ENCODE measurements at regions not wholly inside any gene's neighbourhood (a gene's known extent, or its start where the extent isn't known, plus 50 kb on each side); places are given as distances from the start of the nearest gene placed in this dataset.
A peak's percentile ranks its signal among the peaks of the same experiment; 100 is the strongest.

DNA sequence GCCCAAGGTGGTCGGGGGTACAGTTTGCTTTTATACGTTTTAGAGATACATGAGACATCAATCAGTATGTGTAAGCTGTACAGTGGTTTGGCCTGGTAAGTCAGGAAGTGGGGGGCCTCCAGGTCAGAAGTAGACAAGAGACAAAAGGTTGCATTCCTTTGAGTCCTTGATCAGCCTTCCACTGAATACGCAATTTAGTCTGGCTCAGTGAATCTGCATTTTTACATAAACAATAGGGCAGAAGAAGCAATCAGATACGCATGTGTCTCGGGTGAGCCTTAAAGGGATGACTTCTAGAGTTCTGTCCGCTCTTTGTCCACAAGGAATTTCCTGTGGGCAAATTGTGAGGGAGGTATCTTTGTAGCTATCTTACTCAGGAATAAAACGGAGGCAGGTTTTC lies 87.2 kb downstream of the SOWAHC start:
- Histone ChIP-seq H3K9ac (no peak overlapping the region), H3K79me2 (ENCODE audit: insufficient read depth) (no peaks in the 10 kb centered on the region), H3K36me3 (ENCODE audit: low read depth) (no peaks in the 10 kb centered on the region), H3K9me2 (ENCODE audit: insufficient read depth) (no peaks in the 10 kb centered on the region), H3K27ac (peak overlapping the region; percentile 96), H3K9me3 (ENCODE audit: low read depth) (no peaks in the 10 kb centered on the region), H3K27me3 (replicated peaks; ENCODE audit: insufficient read depth) (no peaks in the 10 kb centered on the region), H4K20me1 (ENCODE audit: insufficient read depth) (no peaks in the 10 kb centered on the region), H2AFZ (no peak overlapping the region), H3K4me3 (no peak overlapping the region), H3K4me1 (ENCODE audit: insufficient read depth) (peaks cover 29% of the 10 kb centered on the region), H3F3A (ENCODE audit: insufficient read depth) (peaks cover 17% of the 10 kb centered on the region), H3K4me2 (ENCODE audit: unreplicated experiment) (peak overlapping the region; percentile 72)
- TF ChIP-seq EZH2phosphoT487 (IDR thresholded peaks at IDR 0.05; ENCODE audit: insufficient read depth, low read depth) (no peak), EZH2 (IDR thresholded peaks at IDR 0.05; ENCODE audit: insufficient read depth, poor library complexity, severe bottlenecking) (no peak)
- in situ Hi-C loops (cut with MboI): no loop called here
- 92% methylated on average over 7 of the region's 7 CpGs for WGBS, 2 experiments (ENCODE audit: low coverage in 1 of 2, low lambda C conversion rate in 2 of 2, missing lambda C conversion rate in 2 of 2)
- no peak for DNase-seq

DNA sequence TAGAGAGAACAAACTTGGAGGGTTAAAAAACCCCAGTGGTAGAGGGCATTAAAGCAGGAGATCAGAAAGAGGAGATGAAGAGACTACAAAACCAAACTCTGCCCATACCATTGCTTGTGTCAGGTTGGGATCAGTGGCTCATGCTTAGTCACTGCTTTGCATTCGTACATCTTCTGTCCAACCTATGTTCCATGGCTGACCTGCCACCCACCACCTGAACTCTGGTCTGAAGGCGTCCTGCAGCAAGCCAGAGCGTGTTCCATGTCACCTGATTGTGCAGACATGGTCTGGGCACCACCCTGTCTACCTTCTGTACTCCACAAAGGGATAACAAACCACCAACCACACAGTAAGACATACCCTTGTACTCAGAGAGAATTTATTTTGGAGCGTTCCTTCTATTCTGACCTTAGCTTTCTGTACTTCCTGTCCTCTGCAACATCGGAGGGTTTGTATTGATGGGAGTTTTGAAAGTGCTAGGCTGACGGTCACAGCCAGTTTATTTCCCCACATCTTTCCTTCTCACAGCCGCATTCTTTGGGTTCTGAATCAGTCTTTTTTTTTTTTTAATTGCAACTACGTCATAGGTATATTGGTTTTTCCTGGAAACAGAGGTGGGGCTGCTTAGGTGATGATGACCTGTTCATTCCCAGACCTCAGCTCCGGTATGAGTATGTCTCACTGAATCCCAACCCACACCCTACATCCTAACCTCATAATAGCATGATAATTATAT lies 88.3 kb downstream of the SOWAHC start:
- TF ChIP-seq EZH2 (IDR thresholded peaks at IDR 0.05; ENCODE audit: insufficient read depth, poor library complexity, severe bottlenecking) (no peak), EZH2phosphoT487 (IDR thresholded peaks at IDR 0.05; ENCODE audit: insufficient read depth, low read depth) (0 out of 2 replicates have a peak, but pooled peaks have one; percentile 44)
- peaks cover 29% of the 10 kb centered on the region for H3K4me1 ChIP-seq (ENCODE audit: insufficient read depth)
- no peaks in the 10 kb centered on the region for H3K9me3 ChIP-seq (ENCODE audit: low read depth)
- H3K9ac ChIP-seq: peak overlapping the region; percentile 82
- no peaks in the 10 kb centered on the region for H3K79me2 ChIP-seq (ENCODE audit: insufficient read depth)
- no peaks in the 10 kb centered on the region for H4K20me1 ChIP-seq (ENCODE audit: insufficient read depth)
- peak overlapping the region; percentile 72 for H3K4me2 ChIP-seq (ENCODE audit: unreplicated experiment)
- peak overlapping the region; percentile 54 for H3K4me3 ChIP-seq
- peak; percentile 93 for DNase-seq
- H3K27ac ChIP-seq: peak overlapping the region; percentile 96
- peak overlapping the region; percentile 30 for H2AFZ ChIP-seq
- no peaks in the 10 kb centered on the region for H3K27me3 ChIP-seq (replicated peaks; ENCODE audit: insufficient read depth)
- peaks cover 17% of the 10 kb centered on the region for H3F3A ChIP-seq (ENCODE audit: insufficient read depth)
- no peaks in the 10 kb centered on the region for H3K9me2 ChIP-seq (ENCODE audit: insufficient read depth)
- in situ Hi-C loops (cut with MboI): no loop called here
- WGBS, 2 experiments (ENCODE audit: low coverage in 1 of 2, low lambda C conversion rate in 2 of 2, missing lambda C conversion rate in 2 of 2): 17 to 18% methylated on average over 9 of the region's 9 CpGs
- no peaks in the 10 kb centered on the region for H3K36me3 ChIP-seq (ENCODE audit: low read depth)

DNA sequence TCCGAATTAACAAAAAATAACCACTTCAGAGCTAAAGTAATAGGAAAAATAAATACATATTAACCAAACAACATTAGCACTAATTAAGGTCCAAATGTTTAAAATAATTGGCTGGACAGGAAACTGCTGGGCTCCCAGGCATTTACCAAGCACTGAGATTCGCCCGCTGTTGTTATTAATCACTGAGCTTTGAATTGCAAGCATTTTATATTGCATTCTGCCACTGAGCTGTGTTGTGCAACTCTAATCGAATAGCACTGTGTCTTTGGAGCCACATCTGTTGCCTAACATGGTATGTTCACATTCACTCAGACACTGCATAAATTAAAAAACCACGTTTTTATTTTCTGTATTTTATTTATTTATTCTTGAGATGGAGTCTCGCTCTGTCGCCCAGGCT lies 88.9 kb downstream of the SOWAHC start:
- peak overlapping the region; percentile 72 for H3K4me2 ChIP-seq (ENCODE audit: unreplicated experiment)
- no peaks in the 10 kb centered on the region for H4K20me1 ChIP-seq (ENCODE audit: insufficient read depth)
- DNase-seq: peak; percentile 93
- peaks cover 17% of the 10 kb centered on the region for H3F3A ChIP-seq (ENCODE audit: insufficient read depth)
- TF ChIP-seq EZH2phosphoT487 (IDR thresholded peaks at IDR 0.05; ENCODE audit: insufficient read depth, low read depth): no peak
- in situ Hi-C loops (cut with MboI): no loop called here
- peaks cover 29% of the 10 kb centered on the region for H3K4me1 ChIP-seq (ENCODE audit: insufficient read depth)
- H3K27me3 ChIP-seq (replicated peaks; ENCODE audit: insufficient read depth): no peaks in the 10 kb centered on the region
- no peaks in the 10 kb centered on the region for H3K79me2 ChIP-seq (ENCODE audit: insufficient read depth)
- 23% methylated on average over 7 of the region's 7 CpGs for WGBS, 2 experiments (ENCODE audit: low coverage in 1 of 2, low lambda C conversion rate in 2 of 2, missing lambda C conversion rate in 2 of 2)
- H3K9ac ChIP-seq: peak overlapping the region; percentile 82
- peak overlapping the region; percentile 96 for H3K27ac ChIP-seq
- H3K4me3 ChIP-seq: peak overlapping the region; percentile 54
- no peaks in the 10 kb centered on the region for H3K9me2 ChIP-seq (ENCODE audit: insufficient read depth)
- H2AFZ ChIP-seq: no peak overlapping the region
- H3K36me3 ChIP-seq (ENCODE audit: low read depth): no peaks in the 10 kb centered on the region
- H3K9me3 ChIP-seq (ENCODE audit: low read depth): no peaks in the 10 kb centered on the region

DNA sequence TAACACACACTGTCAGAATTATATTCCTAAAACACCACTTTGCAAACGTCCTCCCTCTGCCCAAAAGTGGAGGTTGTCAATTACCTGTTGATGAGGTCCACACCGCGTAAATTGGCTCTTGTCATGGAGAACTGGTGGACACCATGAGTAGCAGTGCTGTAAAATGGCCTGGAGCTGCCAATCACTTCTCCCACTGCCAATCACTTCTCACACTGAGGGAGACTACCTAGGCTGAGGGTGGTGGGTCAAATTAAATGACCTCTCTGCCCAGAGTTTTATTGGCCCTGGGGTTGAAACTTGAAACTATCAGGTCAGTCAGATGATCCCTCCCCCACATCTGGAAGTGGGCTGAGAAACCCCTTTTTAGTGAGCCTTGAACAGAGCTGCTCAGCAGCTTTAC lies 89.6 kb downstream of the SOWAHC start:
- 84 to 86% methylated on average over 3 of the region's 3 CpGs for WGBS, 2 experiments (ENCODE audit: low coverage in 1 of 2, low lambda C conversion rate in 2 of 2, missing lambda C conversion rate in 2 of 2)
- DNase-seq: no peak
- Histone ChIP-seq H3K9me3 (ENCODE audit: low read depth) (no peaks in the 10 kb centered on the region), H3K27me3 (replicated peaks; ENCODE audit: insufficient read depth) (no peaks in the 10 kb centered on the region), H3K27ac (peak overlapping the region; percentile 96), H3K36me3 (ENCODE audit: low read depth) (no peaks in the 10 kb centered on the region), H3K9ac (peak overlapping the region; percentile 82), H3K4me1 (ENCODE audit: insufficient read depth) (peaks cover 29% of the 10 kb centered on the region), H3K9me2 (ENCODE audit: insufficient read depth) (no peaks in the 10 kb centered on the region), H2AFZ (no peak overlapping the region), H3K79me2 (ENCODE audit: insufficient read depth) (no peaks in the 10 kb centered on the region), H4K20me1 (ENCODE audit: insufficient read depth) (no peaks in the 10 kb centered on the region), H3F3A (ENCODE audit: insufficient read depth) (peaks cover 17% of the 10 kb centered on the region), H3K4me3 (no peak overlapping the region), H3K4me2 (ENCODE audit: unreplicated experiment) (no peak overlapping the region)
- TF ChIP-seq EZH2phosphoT487 (IDR thresholded peaks at IDR 0.05; ENCODE audit: insufficient read depth, low read depth) (no peak), EZH2 (IDR thresholded peaks at IDR 0.05; ENCODE audit: insufficient read depth, poor library complexity, severe bottlenecking) (no peak)
- in situ Hi-C loops (cut with MboI): no loop called here
